HEK293 (cell line): ENCODE measurements at regions not wholly inside any gene's neighbourhood (a gene's known extent, or its start where the extent isn't known, plus 50 kb on each side); places are given as distances from the start of the nearest gene placed in this dataset.

Source experiments
- CTCF ChIA-PET: fragments of 350-600 bp; formaldehyde crosslinking; extraction: SDS; loops from one replicate; lab custom pipeline; 2021; ENCODE audit warnings: antibody characterized with exemption; lab: Yijun Ruan, JAX
- POLR2A ChIA-PET: fragments of 300-600 bp; formaldehyde crosslinking; extraction: SDS; loops from one replicate; lab custom pipeline; 2020; ENCODE audit warnings: antibody characterized with exemption, inconsistent platforms; lab: Yijun Ruan, JAX
- H3K27ac ChIP-seq: fragments of 200-500 bp; sonication (Bioruptor generic); 2 replicates; pipeline ENCODE4 v1.5.1; 2014; ENCODE audit warnings: low read depth, low read length, control low read depth, inconsistent platforms; ENCODE audit errors: extremely low read depth
- H3K36me3 ChIP-seq, 2 experiments: fragments of 200-500 bp in 1 of 2; sonication (Bioruptor generic) in 1 of 2; 1 replicate in 1 of 2; 2 replicates in 1 of 2; pipeline ENCODE4 v1.5.1; 2014 to 2017; ENCODE audit warnings: inconsistent platforms in 2 of 2, low read length in 2 of 2; ENCODE audit not compliant: control insufficient read depth in 2 of 2, insufficient read depth in 1 of 2
- H3K4me1 ChIP-seq: fragments of 200-500 bp; sonication (Bioruptor generic); 2 replicates; pipeline ENCODE4 v1.5.1; 2014; ENCODE audit warnings: mild to moderate bottlenecking, low read length, inconsistent platforms; ENCODE audit not compliant: control insufficient read depth, insufficient read depth
- H3K4me3 ChIP-seq: 2 replicates; pipeline ENCODE4 v1.5.1; 2011; ENCODE audit warnings: low read depth, mild to moderate bottlenecking, control low read depth, low read length, moderate library complexity
- H3K9me3 ChIP-seq: fragments of 200-500 bp; sonication (Bioruptor generic); 2 replicates; pipeline ENCODE4 v1.5.1; 2014; ENCODE audit warnings: low read depth, low read length, inconsistent platforms; ENCODE audit not compliant: control insufficient read depth, insufficient read depth
- BCL11A ChIP-seq: fragments of 450-650 bp; formaldehyde crosslinking; IDR thresholded peaks from 2 replicates; pipeline ENCODE4 v1.5.1; 2016; ENCODE audit warnings: low read depth, missing biosample characterization, missing genetic modification characterization
- GLI4 ChIP-seq: fragments of 450-650 bp; formaldehyde crosslinking; IDR thresholded peaks from 2 replicates; pipeline ENCODE4 v1.5.1; 2016; ENCODE audit warnings: missing biosample characterization, missing genetic modification characterization
- HOXA7 ChIP-seq: sonication (generic); formaldehyde crosslinking; IDR thresholded peaks from 2 replicates; pipeline ENCODE4 v1.8.1; 2022; ENCODE audit warnings: missing genetic modification reagents, borderline replicate concordance
- SCRT2 ChIP-seq: fragments of 450-650 bp; formaldehyde crosslinking; IDR thresholded peaks from 2 replicates; pipeline ENCODE4 v1.5.1; 2016; ENCODE audit warnings: missing biosample characterization, missing genetic modification characterization
- WT1 ChIP-seq: fragments of 450-650 bp; formaldehyde crosslinking; IDR thresholded peaks from 2 replicates; pipeline ENCODE4 v1.5.1; 2016; ENCODE audit warnings: missing biosample characterization, missing genetic modification characterization
- YY2 ChIP-seq: fragments of 450-650 bp; formaldehyde crosslinking; IDR thresholded peaks from 2 replicates; pipeline ENCODE4 v1.5.1; 2016; ENCODE audit warnings: missing biosample characterization, missing genetic modification characterization
- ZBTB11 ChIP-seq: fragments of 450-650 bp; formaldehyde crosslinking; conservative IDR thresholded peaks from 2 replicates; pipeline ENCODE4 v1.5.1; 2016; ENCODE audit warnings: low read depth, missing biosample characterization, missing genetic modification characterization
- ZFP41 ChIP-seq: fragments of 450-650 bp; formaldehyde crosslinking; IDR thresholded peaks from 2 replicates; pipeline ENCODE4 v1.5.1; 2016; ENCODE audit warnings: missing biosample characterization, missing genetic modification characterization, borderline replicate concordance
- ZIC2 ChIP-seq: fragments of 450-650 bp; formaldehyde crosslinking; IDR thresholded peaks from 2 replicates; pipeline ENCODE4 v1.5.1; 2016; ENCODE audit warnings: missing biosample characterization, missing genetic modification characterization
- ZNF169 ChIP-seq: fragments of 450-650 bp; formaldehyde crosslinking; IDR thresholded peaks from 2 replicates; pipeline ENCODE4 v1.5.1; 2016; ENCODE audit warnings: missing biosample characterization, missing genetic modification characterization
- ZNF174 ChIP-seq: fragments of 450-650 bp; formaldehyde crosslinking; IDR thresholded peaks from 2 replicates; pipeline ENCODE4 v1.5.0; 2017; ENCODE audit warnings: missing biosample characterization, mild to moderate bottlenecking, missing genetic modification characterization
- ZNF175 ChIP-seq: fragments of 450-650 bp; formaldehyde crosslinking; IDR thresholded peaks from 2 replicates; pipeline ENCODE4 v1.5.1; 2016; ENCODE audit warnings: missing biosample characterization, missing genetic modification characterization
- ZNF19 ChIP-seq: fragments of 450-650 bp; formaldehyde crosslinking; IDR thresholded peaks from 2 replicates; pipeline ENCODE4; 2016; ENCODE audit warnings: missing biosample characterization, missing genetic modification characterization, low read depth
- ZNF280D ChIP-seq: fragments of 450-650 bp; formaldehyde crosslinking; IDR thresholded peaks from 2 replicates; pipeline ENCODE4 v1.5.1; 2016; ENCODE audit warnings: missing biosample characterization, missing genetic modification characterization
- ZNF335 ChIP-seq: fragments of 450-650 bp; formaldehyde crosslinking; conservative IDR thresholded peaks from 2 replicates; pipeline ENCODE4 v1.5.1; 2016; ENCODE audit warnings: missing biosample characterization, missing genetic modification characterization
- ZNF366 ChIP-seq: fragments of 450-650 bp; formaldehyde crosslinking; conservative IDR thresholded peaks from 2 replicates; pipeline ENCODE4 v1.5.1; 2016; ENCODE audit warnings: missing biosample characterization, missing genetic modification characterization
- ZNF513 ChIP-seq: fragments of 450-650 bp; IDR thresholded peaks from 2 replicates; pipeline ENCODE4 v1.5.1; 2018; ENCODE audit warnings: missing biosample characterization, missing genetic modification characterization
- ZNF529 ChIP-seq: fragments of 450-650 bp; formaldehyde crosslinking; IDR thresholded peaks from 2 replicates; pipeline ENCODE4 v1.5.1; 2017; ENCODE audit warnings: missing genetic modification characterization, missing biosample characterization; ENCODE audit not compliant: insufficient replicate concordance
- ZNF549 ChIP-seq: fragments of 450-650 bp; IDR thresholded peaks from 2 replicates; pipeline ENCODE4 v1.5.1; 2018; ENCODE audit warnings: missing biosample characterization, missing genetic modification characterization, mild to moderate bottlenecking, inconsistent platforms, moderate library complexity
- ZNF555 ChIP-seq: fragments of 450-650 bp; formaldehyde crosslinking; conservative IDR thresholded peaks from 2 replicates; pipeline ENCODE4 v1.5.1; 2017; ENCODE audit warnings: missing biosample characterization, mild to moderate bottlenecking, missing genetic modification characterization, inconsistent platforms
- ZNF600 ChIP-seq: fragments of 450-650 bp; formaldehyde crosslinking; IDR thresholded peaks from 2 replicates; pipeline ENCODE4 v1.5.1; 2016; ENCODE audit warnings: missing biosample characterization, missing genetic modification characterization
- ZNF610 ChIP-seq: fragments of 450-650 bp; formaldehyde crosslinking; IDR thresholded peaks from 2 replicates; pipeline ENCODE4 v1.5.1; 2016; ENCODE audit warnings: missing biosample characterization, missing genetic modification characterization, borderline replicate concordance
- ZNF704 ChIP-seq: fragments of 450-650 bp; formaldehyde crosslinking; IDR thresholded peaks from 2 replicates; pipeline ENCODE4 v1.5.1; 2016; ENCODE audit warnings: missing biosample characterization, missing genetic modification characterization
- ZNF76 ChIP-seq: fragments of 450-650 bp; formaldehyde crosslinking; IDR thresholded peaks from 2 replicates; pipeline ENCODE4; 2016; ENCODE audit warnings: low read depth, missing biosample characterization, missing genetic modification characterization, borderline replicate concordance
- ZNF830 ChIP-seq: fragments of 450-650 bp; IDR thresholded peaks from 2 replicates; pipeline ENCODE4 v1.5.0; 2018; ENCODE audit warnings: missing biosample characterization, missing genetic modification characterization, low read depth, mild to moderate bottlenecking, moderate library complexity
- ZNF843 ChIP-seq: fragments of 450-650 bp; formaldehyde crosslinking; IDR thresholded peaks from 2 replicates; pipeline ENCODE4 v1.5.1; 2016; ENCODE audit warnings: missing biosample characterization, missing genetic modification characterization
- ZSCAN23 ChIP-seq: fragments of 450-650 bp; formaldehyde crosslinking; IDR thresholded peaks from 2 replicates; pipeline ENCODE4 v1.5.1; 2016; ENCODE audit warnings: missing biosample characterization, missing genetic modification characterization

- no peak for TF ChIP-seq ZNF555 (tag by site-specific recombination)
- no peak for TF ChIP-seq HOXA7
- TF ChIP-seq ZNF549 (tag by site-specific recombination) = no peak
- TF ChIP-seq ZNF600 (tag by site-specific recombination) = no peak
- no peak for TF ChIP-seq ZFP41 (tag by site-specific recombination)
- TF ChIP-seq ZNF174 (tag by site-specific recombination) = no peak
Observed at GRCh38 chrX:63282828-63283227, 68.3 kb downstream of the SPIN4 start (continued).

- CTCF ChIA-PET = no interaction called here
- POLR2A ChIA-PET = no interaction called here
- Histone ChIP-seq H3K4me3 (no peak overlapping the region), H3K9me3 (peaks cover 7% of the 10 kb centered on the region), H3K4me1 (no peaks in the 10 kb centered on the region), H3K36me3 (no peaks in the 10 kb centered on the region), H3K27ac (no peak overlapping the region)
- TF ChIP-seq ZIC2 (tag by site-specific recombination) = no peak
- TF ChIP-seq ZNF76 (tag by site-specific recombination) = no peak
Observed at GRCh38 chrX:63282077-63282476, 69.1 kb downstream of the SPIN4 start.

GRCh38 chrX:63281465-63281864 is 69.7 kb downstream of the SPIN4 start:
- POLR2A ChIA-PET = no interaction called here
- peaks cover 7% of the 10 kb centered on the region for H3K9me3 ChIP-seq

More at GRCh38 chrX:63281465-63281864, 69.7 kb downstream of the SPIN4 start:
- Histone ChIP-seq H3K4me3 (no peak overlapping the region), H3K27ac (no peak overlapping the region), H3K4me1 (no peaks in the 10 kb centered on the region), H3K36me3 (no peaks in the 10 kb centered on the region)
- CTCF ChIA-PET = no interaction called here
- TF ChIP-seq ZNF529 (tag by site-specific recombination) (no peak), ZNF169 (tag by site-specific recombination) (no peak), ZNF335 (tag by site-specific recombination) (no peak), ZNF704 (tag by site-specific recombination) (no peak), SCRT2 (tag by site-specific recombination) (no peak), ZNF280D (tag by site-specific recombination) (no peak), ZBTB11 (tag by site-specific recombination) (no peak), ZSCAN23 (tag by site-specific recombination) (no peak), ZNF366 (tag by site-specific recombination) (no peak), BCL11A (tag by site-specific recombination) (no peak), ZNF513 (tag by site-specific recombination) (no peak), ZNF19 (tag by site-specific recombination) (no peak), ZNF175 (tag by site-specific recombination) (no peak), ZNF830 (tag by site-specific recombination) (no peak), ZNF843 (tag by site-specific recombination) (no peak), GLI4 (no peak), ZNF610 (no peak), YY2 (no peak), WT1 (tag by site-specific recombination) (no peak), ZFP41 (tag by site-specific recombination) (no peak)
